ENCODE measurements at regions not wholly inside any gene's neighbourhood (a gene's known extent, or its start where the extent isn't known, plus 50 kb on each side); places are given as distances from the start of the nearest gene placed in this dataset.

DNA sequence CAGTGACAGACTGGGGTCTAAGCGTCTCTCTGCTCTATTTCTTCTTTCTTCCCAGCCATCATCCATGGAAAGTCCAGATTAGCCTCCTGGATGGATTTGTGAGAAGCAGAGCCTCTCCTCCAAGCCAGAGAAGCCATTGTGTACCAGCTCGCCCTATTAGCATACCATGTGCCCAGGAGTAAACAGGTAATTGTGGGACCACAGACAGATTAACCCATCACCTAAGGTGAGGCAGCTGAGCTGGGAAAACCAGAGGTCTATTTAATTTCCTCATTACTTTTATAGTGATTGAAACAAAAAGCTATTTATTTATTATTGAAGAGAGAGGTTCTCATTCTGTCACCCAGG is 54.7 kb upstream of the NT5C1B start:
- Histone ChIP-seq H4K20me1 (ENCODE audit: insufficient read depth) (no peaks in the 10 kb centered on the region), H3K27me3 (ENCODE audit: insufficient read depth, low read depth) (no peaks in the 10 kb centered on the region), H3K27ac (no peak overlapping the region), H2AFZ (ENCODE audit: low read depth) (no peak overlapping the region), H3K9ac (no peak overlapping the region), H3K4me3 (IDR thresholded peaks at IDR 0.05; ENCODE audit: insufficient read depth, low read depth, low read length) (no peak overlapping the region), H3K4me1 (ENCODE audit: low read depth, poor library complexity, severe bottlenecking) (no peaks in the 10 kb centered on the region), H3K79me2 (ENCODE audit: insufficient read depth, low read depth) (no peaks in the 10 kb centered on the region), H3K4me2 (no peak overlapping the region), H3K36me3 (ENCODE audit: insufficient read depth) (no peaks in the 10 kb centered on the region)
- TF ChIP-seq, protein P1, sequence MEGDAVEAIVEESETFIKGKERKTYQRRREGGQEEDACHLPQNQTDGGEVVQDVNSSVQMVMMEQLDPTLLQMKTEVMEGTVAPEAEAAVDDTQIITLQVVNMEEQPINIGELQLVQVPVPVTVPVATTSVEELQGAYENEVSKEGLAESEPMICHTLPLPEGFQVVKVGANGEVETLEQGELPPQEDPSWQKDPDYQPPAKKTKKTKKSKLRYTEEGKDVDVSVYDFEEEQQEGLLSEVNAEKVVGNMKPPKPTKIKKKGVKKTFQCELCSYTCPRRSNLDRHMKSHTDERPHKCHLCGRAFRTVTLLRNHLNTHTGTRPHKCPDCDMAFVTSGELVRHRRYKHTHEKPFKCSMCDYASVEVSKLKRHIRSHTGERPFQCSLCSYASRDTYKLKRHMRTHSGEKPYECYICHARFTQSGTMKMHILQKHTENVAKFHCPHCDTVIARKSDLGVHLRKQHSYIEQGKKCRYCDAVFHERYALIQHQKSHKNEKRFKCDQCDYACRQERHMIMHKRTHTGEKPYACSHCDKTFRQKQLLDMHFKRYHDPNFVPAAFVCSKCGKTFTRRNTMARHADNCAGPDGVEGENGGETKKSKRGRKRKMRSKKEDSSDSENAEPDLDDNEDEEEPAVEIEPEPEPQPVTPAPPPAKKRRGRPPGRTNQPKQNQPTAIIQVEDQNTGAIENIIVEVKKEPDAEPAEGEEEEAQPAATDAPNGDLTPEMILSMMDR (conservative IDR thresholded peaks at IDR 0.05; ENCODE audit: low read depth, low read length): no peak

DNA sequence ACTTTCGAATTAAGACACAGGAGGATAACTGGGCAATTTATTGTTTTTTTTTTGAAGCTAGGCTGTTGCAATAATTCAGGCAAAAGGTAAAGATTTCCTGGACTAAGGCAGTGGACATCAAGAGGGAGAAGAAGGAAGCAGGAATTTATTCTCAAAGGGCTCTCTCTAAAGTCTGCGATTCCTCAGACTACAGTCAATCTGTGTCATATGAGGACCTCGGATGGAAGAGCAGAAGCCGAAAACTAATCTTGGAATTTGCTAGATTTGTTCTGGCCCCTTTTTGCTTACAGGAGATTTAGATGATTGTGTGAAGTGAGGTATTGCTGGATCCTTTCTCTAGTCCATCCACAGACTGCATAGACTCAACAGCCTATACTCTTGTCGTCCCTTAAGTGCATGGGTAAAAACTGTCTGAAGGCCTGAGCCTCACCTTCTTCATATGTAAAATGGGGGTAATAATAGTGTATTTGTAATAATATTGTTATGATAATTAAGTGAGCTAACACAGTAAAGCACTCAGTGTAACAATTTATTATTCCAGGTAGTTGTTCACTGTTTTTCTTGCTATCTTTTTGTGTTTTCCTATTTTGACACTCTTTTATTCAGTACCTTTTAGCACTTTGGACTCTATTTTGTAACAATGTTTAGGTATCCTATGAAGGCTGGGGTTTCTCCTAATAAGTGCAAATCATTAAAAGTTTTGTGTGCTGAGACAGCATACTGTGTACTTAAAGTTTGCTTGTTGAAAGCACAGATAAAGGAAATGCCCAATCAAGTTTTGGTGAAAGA is 54.2 kb upstream of the NT5C1B start:
- Histone ChIP-seq H3K4me1 (ENCODE audit: low read depth, poor library complexity, severe bottlenecking) (no peaks in the 10 kb centered on the region), H3K9ac (no peak overlapping the region), H3K36me3 (ENCODE audit: insufficient read depth) (no peaks in the 10 kb centered on the region), H3K4me2 (no peak overlapping the region), H3K27ac (no peak overlapping the region), H4K20me1 (ENCODE audit: insufficient read depth) (no peaks in the 10 kb centered on the region), H3K27me3 (ENCODE audit: insufficient read depth, low read depth) (no peaks in the 10 kb centered on the region), H3K4me3 (IDR thresholded peaks at IDR 0.05; ENCODE audit: insufficient read depth, low read depth, low read length) (no peak overlapping the region), H2AFZ (ENCODE audit: low read depth) (no peak overlapping the region), H3K79me2 (ENCODE audit: insufficient read depth, low read depth) (no peaks in the 10 kb centered on the region)
- TF ChIP-seq, protein P1 (conservative IDR thresholded peaks at IDR 0.05; ENCODE audit: low read depth, low read length): no peak

DNA sequence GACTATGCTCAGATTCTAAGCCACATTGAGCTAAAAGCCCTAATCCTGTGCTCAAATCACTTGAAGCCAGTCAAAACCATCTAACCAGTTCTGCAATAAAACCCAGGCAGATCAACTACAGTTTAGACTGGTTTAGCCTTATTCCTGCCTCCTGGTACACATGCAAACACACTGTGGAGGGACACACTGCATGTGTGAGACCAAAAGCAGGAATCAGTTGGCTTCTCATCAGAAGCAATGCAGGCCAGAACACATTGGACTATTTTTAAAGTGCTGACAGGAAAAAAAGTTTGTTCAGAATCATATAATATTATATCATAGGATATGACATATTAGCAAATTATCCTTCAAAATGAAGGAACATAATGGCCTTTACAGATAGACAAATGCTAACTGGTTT is 52.5 kb upstream of the NT5C1B start:
- no peaks in the 10 kb centered on the region for H3K4me1 ChIP-seq (ENCODE audit: low read depth, poor library complexity, severe bottlenecking)
- no peak overlapping the region for H3K4me3 ChIP-seq (IDR thresholded peaks at IDR 0.05; ENCODE audit: insufficient read depth, low read depth, low read length)
- H2AFZ ChIP-seq (ENCODE audit: low read depth): no peak overlapping the region
- H3K27ac ChIP-seq: no peak overlapping the region
- no peak overlapping the region for H3K4me2 ChIP-seq
- TF ChIP-seq, protein P1 (conservative IDR thresholded peaks at IDR 0.05; ENCODE audit: low read depth, low read length): no peak
- H3K9ac ChIP-seq: no peak overlapping the region
- H3K27me3 ChIP-seq (ENCODE audit: insufficient read depth, low read depth): no peaks in the 10 kb centered on the region
- no peaks in the 10 kb centered on the region for H3K36me3 ChIP-seq (ENCODE audit: insufficient read depth)
- H4K20me1 ChIP-seq (ENCODE audit: insufficient read depth): no peaks in the 10 kb centered on the region
- no peaks in the 10 kb centered on the region for H3K79me2 ChIP-seq (ENCODE audit: insufficient read depth, low read depth)

DNA sequence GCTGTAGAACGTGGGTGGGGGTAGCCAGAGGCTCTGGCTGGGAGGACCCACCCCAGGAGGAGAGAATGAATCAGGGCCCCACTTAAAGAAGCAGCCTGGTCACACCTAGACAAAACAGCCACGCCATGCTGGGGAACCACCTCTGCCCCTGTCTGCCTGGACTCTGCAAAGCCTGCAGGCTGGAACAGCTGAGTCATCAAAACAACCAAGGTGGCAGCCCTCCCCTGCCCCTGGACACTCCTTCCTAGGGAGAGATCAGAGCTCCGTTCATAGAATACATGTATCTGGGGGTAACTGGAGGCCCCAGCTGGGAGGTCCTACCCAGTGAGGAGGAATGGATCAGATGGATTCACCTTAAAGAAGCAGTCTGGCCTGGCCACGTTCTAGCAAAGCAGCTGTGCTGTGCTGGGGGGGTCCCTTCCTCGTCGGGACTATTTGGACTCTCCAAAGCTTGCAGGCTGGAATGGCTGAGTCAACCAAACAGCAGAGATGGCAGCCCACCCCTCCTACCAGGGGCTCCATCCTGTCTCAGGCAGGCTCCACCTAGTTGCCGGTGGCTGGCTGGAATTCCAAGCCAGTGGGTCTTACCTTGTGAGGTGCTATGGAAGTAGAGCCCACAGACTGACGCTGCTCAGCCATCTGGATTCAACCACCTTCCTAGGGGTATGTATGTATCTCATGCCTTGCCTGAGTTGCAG is 50.5 kb upstream of the NT5C1B start:
- no peaks in the 10 kb centered on the region for H3K4me1 ChIP-seq (ENCODE audit: low read depth, poor library complexity, severe bottlenecking)
- no peak overlapping the region for H3K9ac ChIP-seq
- H3K27me3 ChIP-seq (ENCODE audit: insufficient read depth, low read depth): no peaks in the 10 kb centered on the region
- H3K27ac ChIP-seq: no peak overlapping the region
- no peak overlapping the region for H2AFZ ChIP-seq (ENCODE audit: low read depth)
- TF ChIP-seq, protein P1 (conservative IDR thresholded peaks at IDR 0.05; ENCODE audit: low read depth, low read length): no peak
- no peak overlapping the region for H3K4me3 ChIP-seq (IDR thresholded peaks at IDR 0.05; ENCODE audit: insufficient read depth, low read depth, low read length)
- no peaks in the 10 kb centered on the region for H4K20me1 ChIP-seq (ENCODE audit: insufficient read depth)
- H3K79me2 ChIP-seq (ENCODE audit: insufficient read depth, low read depth): no peaks in the 10 kb centered on the region
- H3K4me2 ChIP-seq: no peak overlapping the region
- no peaks in the 10 kb centered on the region for H3K36me3 ChIP-seq (ENCODE audit: insufficient read depth)
